Mammary epithelial cell (primary cell): ENCODE measurements at regions not wholly inside any gene's neighbourhood (a gene's known extent, or its start where the extent isn't known, plus 50 kb on each side); places are given as distances from the start of the nearest gene placed in this dataset.

Source experiments
- CTCF ChIP-seq, 2 donors: IDR thresholded peaks in 1 of 2; conservative IDR thresholded peaks in 1 of 2; 2 replicates each; pipeline ENCODE4 v1.5.1; 2011 to 2012; ENCODE audit warnings: inconsistent platforms in 2 of 2, low read length in 2 of 2, mild to moderate bottlenecking in 2 of 2, control low read depth in 1 of 2, low read depth in 1 of 2; ENCODE audit not compliant: insufficient read depth in 1 of 2; ENCODE audit errors: extremely low read depth in 1 of 2
- EZH2 ChIP-seq: IDR thresholded peaks from 2 replicates; pipeline ENCODE4 v1.6.1; 2012; ENCODE audit warnings: low read length, inconsistent platforms, borderline replicate concordance

- no peak for TF ChIP-seq CTCF (conservative IDR thresholded peaks at IDR 0.05 in 1 of 2, IDR thresholded peaks at IDR 0.05 in 1 of 2; ENCODE audit: extremely low read depth in 1 of 2, insufficient read depth in 1 of 2, low read depth in 1 of 2, low read length in 2 of 2)
- no peak for TF ChIP-seq EZH2
Observed at GRCh38 chr2:237156031-237156856, 70.6 kb downstream of the COPS8 start.
